H9 (cell line): ENCODE measurements at regions not wholly inside any gene's neighbourhood (a gene's known extent, or its start where the extent isn't known, plus 50 kb on each side); places are given as distances from the start of the nearest gene placed in this dataset.

ENCODE experiments used
- DNase-seq: peaks from one replicate; pipeline ENCODE4 v3.0.0-alpha.2; 2017
- H2AFZ ChIP-seq: one replicate; pipeline ENCODE4 v1.6.1; 2013; ENCODE audit warnings: mild to moderate bottlenecking, low read length, control low read depth, moderate library complexity
- H2AK5ac ChIP-seq: 2 replicates; pipeline ENCODE4 v1.6.1; 2013; ENCODE audit warnings: low read length, control low read depth, mixed read lengths; ENCODE audit not compliant: insufficient read length
- H2BK120ac ChIP-seq: one replicate; pipeline ENCODE4 v1.6.1; 2013; ENCODE audit warnings: low read depth, mild to moderate bottlenecking, low read length, control low read depth, inconsistent platforms; ENCODE audit not compliant: poor library complexity, severe bottlenecking
- H2BK12ac ChIP-seq: 2 replicates; pipeline ENCODE4 v1.6.1; 2013; ENCODE audit warnings: low read length, control low read depth, mixed read lengths, low read depth; ENCODE audit not compliant: insufficient read length
- H2BK15ac ChIP-seq: 2 replicates; pipeline ENCODE4 v1.6.1; 2013; ENCODE audit warnings: low read depth, low read length, control low read depth
- H2BK20ac ChIP-seq: one replicate; pipeline ENCODE4 v1.6.1; 2013; ENCODE audit warnings: low read depth, mild to moderate bottlenecking, low read length, control low read depth, inconsistent platforms; ENCODE audit not compliant: poor library complexity, severe bottlenecking
- H2BK5ac ChIP-seq: 2 replicates; pipeline ENCODE4 v1.6.1; 2013; ENCODE audit warnings: low read length, control low read depth, mixed read lengths; ENCODE audit not compliant: insufficient read length
- H3K14ac ChIP-seq: 2 replicates; pipeline ENCODE4 v1.6.1; 2013; ENCODE audit warnings: low read length, control low read depth; ENCODE audit not compliant: insufficient read depth
- H3K18ac ChIP-seq: 2 replicates; pipeline ENCODE4 v1.6.1; 2013; ENCODE audit warnings: low read depth, mild to moderate bottlenecking, mixed read lengths, low read length, control low read depth; ENCODE audit not compliant: insufficient read length
- H3K23ac ChIP-seq: 2 replicates; pipeline ENCODE4 v1.6.1; 2013; ENCODE audit warnings: low read length, control low read depth, mixed read lengths, low read depth; ENCODE audit not compliant: insufficient read length
- H3K23me2 ChIP-seq: 2 replicates; pipeline ENCODE4 v1.6.1; 2013; ENCODE audit warnings: low read depth, mild to moderate bottlenecking, mixed read lengths, low read length, control low read depth; ENCODE audit not compliant: insufficient read length, poor library complexity, severe bottlenecking
- H3K27ac ChIP-seq: 2 replicates; pipeline ENCODE4 v1.5.1; 2013; ENCODE audit warnings: low read length, control low read depth, mixed read lengths, low read depth; ENCODE audit not compliant: insufficient read length
- H3K27me3 ChIP-seq: 2 replicates; pipeline ENCODE4 v1.6.1; 2013; ENCODE audit warnings: low read length, control low read depth, inconsistent platforms; ENCODE audit not compliant: insufficient read depth
- H3K4ac ChIP-seq: 2 replicates; pipeline ENCODE4 v1.6.1; 2013; ENCODE audit warnings: low read depth, mild to moderate bottlenecking, control low read depth, inconsistent platforms, low read length, moderate library complexity
- H3K4me1 ChIP-seq: 2 replicates; pipeline ENCODE4 v1.6.1; 2013; ENCODE audit warnings: low read length, control low read depth, inconsistent platforms; ENCODE audit not compliant: insufficient read depth
- H3K4me2 ChIP-seq: 2 replicates; pipeline ENCODE4 v1.6.1; 2013; ENCODE audit warnings: low read length, control low read depth, mixed read lengths; ENCODE audit not compliant: insufficient read length, insufficient read depth
- H3K56ac ChIP-seq: 2 replicates; pipeline ENCODE4 v1.6.1; 2013; ENCODE audit warnings: low read depth, mild to moderate bottlenecking, mixed read lengths, low read length, control low read depth; ENCODE audit not compliant: insufficient read length
- H3K79me1 ChIP-seq: 2 replicates; pipeline ENCODE4 v1.6.1; 2013; ENCODE audit warnings: low read depth, mild to moderate bottlenecking, moderate library complexity, low read length, control low read depth, inconsistent platforms; ENCODE audit not compliant: insufficient read depth, poor library complexity, severe bottlenecking
- H3K79me2 ChIP-seq: 2 replicates; pipeline ENCODE4 v1.6.1; 2013; ENCODE audit warnings: low read length, control low read depth, inconsistent platforms; ENCODE audit not compliant: insufficient read depth
- H3K9ac ChIP-seq: 2 replicates; pipeline ENCODE4 v1.6.1; 2013; ENCODE audit warnings: low read length, control low read depth, mixed read lengths; ENCODE audit not compliant: insufficient read length; ENCODE audit errors: extremely low read depth
- H3K9me3 ChIP-seq: one replicate; pipeline ENCODE4 v1.6.1; 2013; ENCODE audit warnings: low read depth, low read length, inconsistent platforms; ENCODE audit not compliant: control insufficient read depth
- H3T11ph ChIP-seq: one replicate; pipeline ENCODE4 v1.6.1; 2013; ENCODE audit warnings: mild to moderate bottlenecking, low read length, control low read depth, inconsistent platforms
- H4K20me1 ChIP-seq: one replicate; pipeline ENCODE4 v1.6.1; 2013; ENCODE audit not compliant: control insufficient read depth, insufficient read length, insufficient read depth
- H4K5ac ChIP-seq: 2 replicates; pipeline ENCODE4 v1.6.1; 2013; ENCODE audit warnings: low read depth, mild to moderate bottlenecking, mixed read lengths, low read length, control low read depth; ENCODE audit not compliant: insufficient read length
- H4K8ac ChIP-seq: replicated peaks from 2 replicates; pipeline ENCODE4 v1.6.1; 2013; ENCODE audit warnings: low read length, control low read depth, mixed read lengths, low read depth; ENCODE audit not compliant: insufficient read length
- H4K91ac ChIP-seq: 2 replicates; pipeline ENCODE4 v1.6.1; 2013; ENCODE audit warnings: low read depth, mild to moderate bottlenecking, moderate library complexity, mixed read lengths, low read length, control low read depth; ENCODE audit not compliant: insufficient read length
- H3K27ac Mint-ChIP-seq, 3 experiments: 2 replicates in 2 of 3; 3 replicates in 1 of 3; pipeline ENCODE4 v1.8.0; 2020 to 2021; ENCODE audit warnings: mixed read lengths in 3 of 3, mild to moderate bottlenecking in 1 of 3, moderate library complexity in 1 of 3
- H3K27me3 Mint-ChIP-seq: 2 replicates; pipeline ENCODE4 v1.8.0; 2021; ENCODE audit warnings: low read depth, mild to moderate bottlenecking, moderate library complexity, mixed read lengths
- H3K36me3 Mint-ChIP-seq, 3 experiments: 2 replicates in 2 of 3; 3 replicates in 1 of 3; pipeline ENCODE4 v1.8.0; 2020 to 2021; ENCODE audit warnings: low read depth in 3 of 3, mixed read lengths in 3 of 3; ENCODE audit not compliant: insufficient read depth in 1 of 3
- H3K4me1 Mint-ChIP-seq, 2 experiments: 2 replicates each; pipeline ENCODE4 v1.8.0; 2020; ENCODE audit warnings: mixed read lengths in 2 of 2
- H3K4me3 Mint-ChIP-seq, 2 experiments: 2 replicates in 1 of 2; 3 replicates in 1 of 2; pipeline ENCODE4 v1.8.0; 2020 to 2021; ENCODE audit warnings: mild to moderate bottlenecking in 2 of 2, mixed read lengths in 2 of 2, moderate library complexity in 1 of 2
- H3K9me3 Mint-ChIP-seq, 2 experiments: 2 replicates in 1 of 2; 3 replicates in 1 of 2; pipeline ENCODE4 v1.8.0; 2020; ENCODE audit warnings: mild to moderate bottlenecking in 2 of 2, mixed read lengths in 2 of 2, moderate library complexity in 1 of 2
- CTCF ChIP-seq: fragments of 200-600 bp; sonication (generic); conservative IDR thresholded peaks from 3 replicates; pipeline ENCODE4 v1.8.0; 2021; ENCODE audit warnings: antibody characterized with exemption, mild to moderate bottlenecking
- WGBS: extraction: QIAGEN DNeasy Blood & Tissue Kit; methylation state at CpG from one replicate; pipeline ENCODE4 v1.1.7; 2013; ENCODE audit warnings: missing lambda C conversion rate, low lambda C conversion rate, mixed read lengths; ENCODE audit not compliant: insufficient read length; ENCODE audit errors: extremely low coverage; 5-methylcytosine and 5-hydroxymethylcytosine counted together

- no peak overlapping the region for H3K56ac ChIP-seq
- no peak for TF ChIP-seq CTCF
- peaks cover 5% of the 10 kb centered on the region; the same call in 1 of the 2 replicates for H3K27me3 Mint-ChIP-seq
- H3K36me3 Mint-ChIP-seq = no peaks in the 10 kb centered on the region; a peak in 1 of 7 replicates
- H4K20me1 ChIP-seq = no peaks in the 10 kb centered on the region
- H3K79me2 ChIP-seq = no peaks in the 10 kb centered on the region
- H3K9ac ChIP-seq = no peak overlapping the region
- no peak overlapping the region for H3K27ac ChIP-seq
- H2BK120ac ChIP-seq = no peak overlapping the region
- H3K18ac ChIP-seq = no peak overlapping the region
- H3K23ac ChIP-seq = no peak overlapping the region
- no peak overlapping the region for H2BK12ac ChIP-seq
- no peak overlapping the region for H4K5ac ChIP-seq
- H3K23me2 ChIP-seq = no peaks in the 10 kb centered on the region
- no peak overlapping the region for H2BK15ac ChIP-seq
- no peak overlapping the region for H3K4me3 Mint-ChIP-seq
- no peak overlapping the region for H2AK5ac ChIP-seq
- DNase-seq = no peak
- H3K27me3 ChIP-seq = no peaks in the 10 kb centered on the region
- peaks cover 3 to 7% of the 10 kb centered on the region in 2 experiments; a peak in 3 of 4 replicates for H3K4me1 Mint-ChIP-seq
- H3K4me2 ChIP-seq = no peak overlapping the region
- H2AFZ ChIP-seq = no peak overlapping the region
- H3K4ac ChIP-seq = no peak overlapping the region
- H2BK20ac ChIP-seq = no peak overlapping the region
- no peak overlapping the region for H4K91ac ChIP-seq
- no peaks in the 10 kb centered on the region for H3K79me1 ChIP-seq
- H3K4me1 ChIP-seq = no peaks in the 10 kb centered on the region
- no peak overlapping the region for H4K8ac ChIP-seq
- no peak overlapping the region; a peak in 1 of 7 replicates for H3K27ac Mint-ChIP-seq
- no peaks in the 10 kb centered on the region for H3K9me3 Mint-ChIP-seq
- no CpG with 5 or more reads among the region's 17 CpGs for WGBS
- H3T11ph ChIP-seq = no peak overlapping the region
- H3K9me3 ChIP-seq = no peaks in the 10 kb centered on the region
- no peak overlapping the region for H2BK5ac ChIP-seq
- H3K14ac ChIP-seq = no peak overlapping the region
Observed at GRCh38 chr1:213416461-213417224, 365.6 kb downstream of the RPS6KC1 start.
